ENCODE measurements at regions not wholly inside any gene's neighbourhood (a gene's known extent, or its start where the extent isn't known, plus 50 kb on each side); places are given as distances from the start of the nearest gene placed in this dataset.

DNA sequence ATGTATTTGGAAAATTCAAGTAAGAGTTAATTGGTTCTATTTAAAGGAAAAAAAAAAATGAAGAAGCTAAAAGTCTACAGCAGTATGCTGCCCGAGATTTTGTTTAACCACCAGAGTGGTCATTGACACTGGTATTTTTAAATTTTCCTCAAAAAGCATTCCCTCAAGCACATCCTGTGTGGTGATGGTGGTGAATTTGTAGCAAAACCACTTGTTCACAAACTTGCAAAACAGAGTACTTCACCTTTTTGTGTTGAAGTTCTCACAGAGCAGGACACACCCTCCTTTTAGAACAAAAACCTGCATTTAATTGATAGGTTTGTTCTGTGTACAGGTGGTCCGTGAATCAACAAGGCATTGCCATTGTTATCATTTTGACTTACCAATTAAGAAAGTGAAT, 374.2 kb downstream of the EFNA5 start:
- TF ChIP-seq, protein P1, sequence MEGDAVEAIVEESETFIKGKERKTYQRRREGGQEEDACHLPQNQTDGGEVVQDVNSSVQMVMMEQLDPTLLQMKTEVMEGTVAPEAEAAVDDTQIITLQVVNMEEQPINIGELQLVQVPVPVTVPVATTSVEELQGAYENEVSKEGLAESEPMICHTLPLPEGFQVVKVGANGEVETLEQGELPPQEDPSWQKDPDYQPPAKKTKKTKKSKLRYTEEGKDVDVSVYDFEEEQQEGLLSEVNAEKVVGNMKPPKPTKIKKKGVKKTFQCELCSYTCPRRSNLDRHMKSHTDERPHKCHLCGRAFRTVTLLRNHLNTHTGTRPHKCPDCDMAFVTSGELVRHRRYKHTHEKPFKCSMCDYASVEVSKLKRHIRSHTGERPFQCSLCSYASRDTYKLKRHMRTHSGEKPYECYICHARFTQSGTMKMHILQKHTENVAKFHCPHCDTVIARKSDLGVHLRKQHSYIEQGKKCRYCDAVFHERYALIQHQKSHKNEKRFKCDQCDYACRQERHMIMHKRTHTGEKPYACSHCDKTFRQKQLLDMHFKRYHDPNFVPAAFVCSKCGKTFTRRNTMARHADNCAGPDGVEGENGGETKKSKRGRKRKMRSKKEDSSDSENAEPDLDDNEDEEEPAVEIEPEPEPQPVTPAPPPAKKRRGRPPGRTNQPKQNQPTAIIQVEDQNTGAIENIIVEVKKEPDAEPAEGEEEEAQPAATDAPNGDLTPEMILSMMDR (IDR thresholded peaks at IDR 0.05; ENCODE audit: low read length), result no peak
- no peak for TF ChIP-seq EZH2 (IDR thresholded peaks at IDR 0.05; ENCODE audit: borderline replicate concordance, low read length)
